HEK293T (cell line): ENCODE measurements at regions not wholly inside any gene's neighbourhood (a gene's known extent, or its start where the extent isn't known, plus 50 kb on each side); places are given as distances from the start of the nearest gene placed in this dataset.

Source experiments
- ARNT ChIP-seq: fragments of 450-650 bp; IDR thresholded peaks from 2 replicates; pipeline ENCODE4 v1.6.1; 2017; ENCODE audit warnings: mild to moderate bottlenecking
- BHLHE40 ChIP-seq: fragments of 450-650 bp; IDR thresholded peaks from 2 replicates; pipeline ENCODE4 v1.6.1; 2016; ENCODE audit warnings: mild to moderate bottlenecking, moderate library complexity, borderline replicate concordance
- ELF4 ChIP-seq: fragments of 450-650 bp; IDR thresholded peaks from 2 replicates; pipeline ENCODE4 v1.6.1; 2017; ENCODE audit warnings: antibody characterized with exemption
- FOXA1 ChIP-seq: fragments of 450-650 bp; IDR thresholded peaks from 2 replicates; pipeline ENCODE4 v1.6.1; 2016; ENCODE audit warnings: mild to moderate bottlenecking
- FOXK2 ChIP-seq: fragments of 450-650 bp; IDR thresholded peaks from 2 replicates; pipeline ENCODE4 v1.6.1; 2016; ENCODE audit warnings: mild to moderate bottlenecking
- FOXM1 ChIP-seq: fragments of 450-650 bp; IDR thresholded peaks from 2 replicates; pipeline ENCODE4 v1.6.1; 2017; ENCODE audit warnings: mild to moderate bottlenecking, borderline replicate concordance
- HDGF ChIP-seq: fragments of 450-650 bp; IDR thresholded peaks from 2 replicates; pipeline ENCODE4 v1.6.1; 2017; ENCODE audit warnings: antibody characterized with exemption, borderline replicate concordance
- L3MBTL2 ChIP-seq: fragments of 450-650 bp; conservative IDR thresholded peaks from 2 replicates; pipeline ENCODE4 v1.6.1; 2016; ENCODE audit warnings: mild to moderate bottlenecking
- NFRKB ChIP-seq: fragments of 450-650 bp; IDR thresholded peaks from 2 replicates; pipeline ENCODE4 v1.6.1; 2016; ENCODE audit warnings: mild to moderate bottlenecking, moderate library complexity
- SP1 ChIP-seq: fragments of 450-650 bp; IDR thresholded peaks from 2 replicates; pipeline ENCODE4 v1.6.1; 2017
- SUZ12 ChIP-seq: fragments of 450-650 bp; IDR thresholded peaks from 2 replicates; pipeline ENCODE4 v1.6.1; 2016; ENCODE audit warnings: mild to moderate bottlenecking
- TARDBP ChIP-seq: fragments of 450-650 bp; IDR thresholded peaks from 2 replicates; pipeline ENCODE4 v1.6.1; 2016
- ZNF384 ChIP-seq: fragments of 450-650 bp; IDR thresholded peaks from 2 replicates; pipeline ENCODE4 v1.6.1; 2016
- TF ChIP-seq, protein P1 (sequence below): fragments of 450-650 bp; IDR thresholded peaks from 2 replicates; pipeline ENCODE4 v1.6.1; 2016

DNA sequence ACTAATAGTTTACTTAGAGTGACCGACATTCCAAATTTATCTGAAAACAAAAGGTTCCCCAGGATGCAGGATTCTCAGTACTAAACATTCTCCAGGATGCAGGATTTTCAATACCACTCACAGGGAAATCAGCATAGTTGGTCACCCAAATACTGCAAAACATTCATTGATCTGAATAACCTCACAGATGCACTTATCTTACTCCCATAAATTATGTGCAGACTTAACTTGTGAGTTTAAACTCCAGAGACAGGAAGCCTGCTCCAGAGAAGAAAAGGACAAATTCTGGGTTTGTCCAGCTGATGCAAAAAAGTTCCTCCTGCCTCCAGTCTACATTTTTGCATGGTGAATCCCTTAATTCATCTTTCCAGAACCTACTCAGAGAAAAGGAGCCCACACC is 514.2 kb upstream of the TMEM132C start:
- no peak for TF ChIP-seq ELF4
- no peak for TF ChIP-seq ZNF384
- no peak for TF ChIP-seq FOXK2
- no peak for TF ChIP-seq FOXA1
- TF ChIP-seq BHLHE40, result no peak
- TF ChIP-seq SP1, result no peak
- TF ChIP-seq ARNT, result no peak
- TF ChIP-seq, protein P1, sequence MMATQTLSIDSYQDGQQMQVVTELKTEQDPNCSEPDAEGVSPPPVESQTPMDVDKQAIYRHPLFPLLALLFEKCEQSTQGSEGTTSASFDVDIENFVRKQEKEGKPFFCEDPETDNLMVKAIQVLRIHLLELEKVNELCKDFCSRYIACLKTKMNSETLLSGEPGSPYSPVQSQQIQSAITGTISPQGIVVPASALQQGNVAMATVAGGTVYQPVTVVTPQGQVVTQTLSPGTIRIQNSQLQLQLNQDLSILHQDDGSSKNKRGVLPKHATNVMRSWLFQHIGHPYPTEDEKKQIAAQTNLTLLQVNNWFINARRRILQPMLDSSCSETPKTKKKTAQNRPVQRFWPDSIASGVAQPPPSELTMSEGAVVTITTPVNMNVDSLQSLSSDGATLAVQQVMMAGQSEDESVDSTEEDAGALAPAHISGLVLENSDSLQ, result no peak
- no peak for TF ChIP-seq L3MBTL2
- no peak for TF ChIP-seq SUZ12
- no peak for TF ChIP-seq TARDBP
- TF ChIP-seq FOXM1, result no peak
- no peak for TF ChIP-seq NFRKB
- no peak for TF ChIP-seq HDGF
